Chondrocyte (in vitro differentiated cells): ENCODE measurements at regions not wholly inside any gene's neighbourhood (a gene's known extent, or its start where the extent isn't known, plus 50 kb on each side); places are given as distances from the start of the nearest gene placed in this dataset.

ENCODE experiments used
- DNase-seq: peaks from one replicate; pipeline ENCODE4 v3.0.0; 2021; ENCODE audit warnings: mixed read lengths, low spot score
- H3K27ac Mint-ChIP-seq: one replicate; pipeline ENCODE4 v1.8.0; 2021; ENCODE audit warnings: mild to moderate bottlenecking, moderate library complexity, mixed read lengths; ENCODE audit not compliant: unreplicated experiment
- H3K27me3 Mint-ChIP-seq: 2 replicates; pipeline ENCODE4 v1.8.0; 2021; ENCODE audit warnings: low read depth, mixed read lengths
- H3K36me3 Mint-ChIP-seq: 2 replicates; pipeline ENCODE4 v1.8.0; 2021; ENCODE audit warnings: low read depth, mixed read lengths
- H3K4me1 Mint-ChIP-seq: 2 replicates; pipeline ENCODE4 v1.8.0; 2021; ENCODE audit warnings: low read depth, mild to moderate bottlenecking, mixed read lengths
- H3K4me3 Mint-ChIP-seq: one replicate; pipeline ENCODE4 v1.8.0; 2021; ENCODE audit warnings: mild to moderate bottlenecking, moderate library complexity, mixed read lengths; ENCODE audit not compliant: unreplicated experiment
- H3K9me3 Mint-ChIP-seq: 2 replicates; pipeline ENCODE4 v1.8.0; 2021; ENCODE audit warnings: low read depth, mixed read lengths
- CTCF ChIP-seq: fragments of 200-600 bp; sonication (generic); IDR thresholded peaks from 2 replicates; pipeline ENCODE4 v1.5.0; 2021; ENCODE audit warnings: antibody characterized with exemption, mild to moderate bottlenecking, moderate library complexity

GRCh38 chr10:128994598-128995143 lies 472.4 kb upstream of the MGMT start:
- no peaks in the 10 kb centered on the region for H3K9me3 Mint-ChIP-seq
- H3K36me3 Mint-ChIP-seq = no peaks in the 10 kb centered on the region
- H3K4me3 Mint-ChIP-seq = no peak overlapping the region
- DNase-seq = no peak
- no peak for TF ChIP-seq CTCF
- H3K4me1 Mint-ChIP-seq = no peaks in the 10 kb centered on the region
- no peak overlapping the region for H3K27ac Mint-ChIP-seq
- peaks cover 2% of the 10 kb centered on the region for H3K27me3 Mint-ChIP-seq

GRCh38 chr10:128995676-128996075 lies 471.4 kb upstream of the MGMT start:
- no peak for TF ChIP-seq CTCF
- DNase-seq = no peak
- no peak overlapping the region for H3K4me3 Mint-ChIP-seq
- no peaks in the 10 kb centered on the region for H3K9me3 Mint-ChIP-seq
- H3K4me1 Mint-ChIP-seq = no peaks in the 10 kb centered on the region
- H3K27me3 Mint-ChIP-seq = peaks cover 2% of the 10 kb centered on the region
- no peaks in the 10 kb centered on the region for H3K36me3 Mint-ChIP-seq
- no peak overlapping the region for H3K27ac Mint-ChIP-seq

GRCh38 chr10:128996092-128996491 lies 470.9 kb upstream of the MGMT start:
- H3K4me1 Mint-ChIP-seq = no peaks in the 10 kb centered on the region
- no peak for TF ChIP-seq CTCF
- no peak overlapping the region for H3K4me3 Mint-ChIP-seq
- H3K9me3 Mint-ChIP-seq = no peaks in the 10 kb centered on the region
- no peak for DNase-seq
- H3K27ac Mint-ChIP-seq = no peak overlapping the region
- no peaks in the 10 kb centered on the region for H3K27me3 Mint-ChIP-seq
- no peaks in the 10 kb centered on the region for H3K36me3 Mint-ChIP-seq

GRCh38 chr10:128998101-128998805 lies 468.8 kb upstream of the MGMT start:
- Mint-ChIP-seq H3K4me1 (no peaks in the 10 kb centered on the region), H3K36me3 (no peaks in the 10 kb centered on the region), H3K4me3 (no peak overlapping the region), H3K27me3 (no peaks in the 10 kb centered on the region), H3K9me3 (no peaks in the 10 kb centered on the region), H3K27ac (no peak overlapping the region)
- no peak for DNase-seq
- TF ChIP-seq CTCF = no peak

GRCh38 chr10:129004398-129004797 lies 462.6 kb upstream of the MGMT start:
- peaks cover 18% of the 10 kb centered on the region for H3K9me3 Mint-ChIP-seq
- H3K4me3 Mint-ChIP-seq = no peak overlapping the region
- peaks cover under 1% of the 10 kb centered on the region for H3K36me3 Mint-ChIP-seq
- TF ChIP-seq CTCF = no peak
- peaks cover 7% of the 10 kb centered on the region for H3K27me3 Mint-ChIP-seq
- no peaks in the 10 kb centered on the region for H3K4me1 Mint-ChIP-seq
- no peak overlapping the region for H3K27ac Mint-ChIP-seq
- DNase-seq = no peak
